Memory B cell (primary cell): ENCODE measurements at regions not wholly inside any gene's neighbourhood (a gene's known extent, or its start where the extent isn't known, plus 50 kb on each side); places are given as distances from the start of the nearest gene placed in this dataset.
"Not testable (repeated sequence)": the region's sequence is repeated elsewhere in the genome, so short reads cannot be mapped to it uniquely, and the experiment has no call there.

Experiments
- ATAC-seq: fragments of 150-1000 bp; cut with Tn5 transposase; 2 replicates; pipeline ENCODE4 v1.10.0; 2021; ENCODE audit warnings: low read depth, mild to moderate bottlenecking, moderate library complexity
- DNase-seq, 2 donors: peaks; one replicate each; pipeline ENCODE4 v3.0.0; 2022; ENCODE audit warnings: low spot score in 2 of 2
- H3K27ac Mint-ChIP-seq: one replicate; pipeline ENCODE4 v1.8.0; 2022; ENCODE audit warnings: mild to moderate bottlenecking, moderate library complexity, mixed read lengths
- H3K27me3 Mint-ChIP-seq: one replicate; pipeline ENCODE4 v1.8.0; 2022; ENCODE audit warnings: mixed read lengths
- H3K36me3 Mint-ChIP-seq: one replicate; pipeline ENCODE4 v1.8.0; 2022; ENCODE audit warnings: mild to moderate bottlenecking, mixed read lengths
- H3K4me1 Mint-ChIP-seq: one replicate; pipeline ENCODE4 v1.8.0; 2022; ENCODE audit warnings: mixed read lengths
- H3K4me3 Mint-ChIP-seq: one replicate; pipeline ENCODE4 v1.8.0; 2022; ENCODE audit warnings: mild to moderate bottlenecking, moderate library complexity, mixed read lengths
- H3K9me3 Mint-ChIP-seq: one replicate; pipeline ENCODE4 v1.8.0; 2022; ENCODE audit warnings: mixed read lengths

- no peak for ATAC-seq
- H3K36me3 Mint-ChIP-seq: no peaks in the 10 kb centered on the region
- peaks cover 8% of the 10 kb centered on the region for H3K27me3 Mint-ChIP-seq
- H3K9me3 Mint-ChIP-seq: no peaks in the 10 kb centered on the region
- H3K27ac Mint-ChIP-seq: no peak overlapping the region
- H3K4me3 Mint-ChIP-seq: no peak overlapping the region
- no peaks in the 10 kb centered on the region for H3K4me1 Mint-ChIP-seq
- no peak for DNase-seq
Observed at GRCh38 chr2:10223932-10224720, 78.6 kb upstream of the HPCAL1 start.

GRCh38 chr2:10224734-10225133, 78.0 kb upstream of the HPCAL1 start:
- Mint-ChIP-seq H3K27me3 (peaks cover 8% of the 10 kb centered on the region), H3K27ac (no peak overlapping the region), H3K4me3 (no peak overlapping the region), H3K36me3 (no peaks in the 10 kb centered on the region), H3K4me1 (no peaks in the 10 kb centered on the region), H3K9me3 (no peaks in the 10 kb centered on the region)
- DNase-seq: no peak
- ATAC-seq: no peak

- no peak for ATAC-seq
- peaks cover 6% of the 10 kb centered on the region for H3K27me3 Mint-ChIP-seq
- no peak overlapping the region for H3K4me3 Mint-ChIP-seq
- no peak overlapping the region for H3K27ac Mint-ChIP-seq
- H3K9me3 Mint-ChIP-seq: no peaks in the 10 kb centered on the region
- H3K4me1 Mint-ChIP-seq: no peaks in the 10 kb centered on the region
- no peaks in the 10 kb centered on the region for H3K36me3 Mint-ChIP-seq
- no peak for DNase-seq
Observed at GRCh38 chr2:10225291-10226037, 77.2 kb upstream of the HPCAL1 start.

GRCh38 chr2:10226038-10226724, 76.5 kb upstream of the HPCAL1 start:
- Mint-ChIP-seq H3K4me1 (no peaks in the 10 kb centered on the region), H3K9me3 (no peaks in the 10 kb centered on the region), H3K4me3 (no peak overlapping the region), H3K27me3 (peaks cover 5% of the 10 kb centered on the region), H3K27ac (no peak overlapping the region), H3K36me3 (no peaks in the 10 kb centered on the region)
- ATAC-seq (no peak), DNase-seq (no peak)

GRCh38 chr2:10228611-10229365, 73.9 kb upstream of the HPCAL1 start:
- Mint-ChIP-seq H3K27ac (no peak overlapping the region), H3K27me3 (peaks cover 10% of the 10 kb centered on the region), H3K9me3 (peaks cover 8% of the 10 kb centered on the region), H3K4me3 (no peak overlapping the region), H3K4me1 (peaks cover 8% of the 10 kb centered on the region), H3K36me3 (no peaks in the 10 kb centered on the region)
- no peak for ATAC-seq
- no peak for DNase-seq

- DNase-seq: no peak
- H3K9me3 Mint-ChIP-seq: peaks cover 9% of the 10 kb centered on the region
- H3K27ac Mint-ChIP-seq: no peak overlapping the region
Observed at GRCh38 chr2:10229462-10230099, 73.1 kb upstream of the HPCAL1 start.

GRCh38 chr2:10230499-10230898, 72.2 kb upstream of the HPCAL1 start:
- H3K36me3 Mint-ChIP-seq: no peaks in the 10 kb centered on the region
- H3K27me3 Mint-ChIP-seq: peaks cover 12% of the 10 kb centered on the region
- H3K4me1 Mint-ChIP-seq: peaks cover 9% of the 10 kb centered on the region
- no peak overlapping the region for H3K4me3 Mint-ChIP-seq
- no peak overlapping the region for H3K27ac Mint-ChIP-seq
- ATAC-seq: no peak
- no peak for DNase-seq
- H3K9me3 Mint-ChIP-seq: peaks cover 9% of the 10 kb centered on the region

More at GRCh38 chr2:10229462-10230099, 73.1 kb upstream of the HPCAL1 start:
- ATAC-seq: no peak
- Mint-ChIP-seq H3K4me3 (no peak overlapping the region), H3K36me3 (no peaks in the 10 kb centered on the region), H3K4me1 (peaks cover 9% of the 10 kb centered on the region), H3K27me3 (peaks cover 12% of the 10 kb centered on the region)

GRCh38 chr2:10230921-10231320, 71.8 kb upstream of the HPCAL1 start:
- H3K4me3 Mint-ChIP-seq, ATAC-seq, H3K4me1 Mint-ChIP-seq, H3K36me3 Mint-ChIP-seq, H3K9me3 Mint-ChIP-seq, DNase-seq, H3K27ac Mint-ChIP-seq: not testable (repeated sequence)
- H3K27me3 Mint-ChIP-seq: peaks cover 12% of the 10 kb centered on the region

- no peak for DNase-seq
- Mint-ChIP-seq H3K27ac (no peak overlapping the region), H3K27me3 (peaks cover 12% of the 10 kb centered on the region), H3K4me3 (no peak overlapping the region), H3K4me1 (peaks cover 9% of the 10 kb centered on the region), H3K9me3 (peaks cover 9% of the 10 kb centered on the region), H3K36me3 (no peaks in the 10 kb centered on the region)
- no peak for ATAC-seq
Observed at GRCh38 chr2:10231551-10232085, 71.1 kb upstream of the HPCAL1 start.

- DNase-seq (no peak), ATAC-seq (no peak)
- Mint-ChIP-seq H3K36me3 (no peaks in the 10 kb centered on the region), H3K27ac (no peak overlapping the region), H3K4me1 (peaks cover 9% of the 10 kb centered on the region), H3K4me3 (no peak overlapping the region), H3K9me3 (peaks cover 9% of the 10 kb centered on the region), H3K27me3 (peaks cover 12% of the 10 kb centered on the region)
Observed at GRCh38 chr2:10232096-10232815, 70.4 kb upstream of the HPCAL1 start.

GRCh38 chr2:10233131-10234012, 69.3 kb upstream of the HPCAL1 start:
- no peak overlapping the region for H3K4me3 Mint-ChIP-seq
- peaks cover 12% of the 10 kb centered on the region for H3K27me3 Mint-ChIP-seq
- peaks cover 9% of the 10 kb centered on the region for H3K4me1 Mint-ChIP-seq
- DNase-seq (no peak), ATAC-seq (no peak)
- no peak overlapping the region for H3K27ac Mint-ChIP-seq
- H3K9me3 Mint-ChIP-seq: peaks cover 9% of the 10 kb centered on the region
- no peaks in the 10 kb centered on the region for H3K36me3 Mint-ChIP-seq

- H3K27ac Mint-ChIP-seq: no peak overlapping the region
- H3K4me1 Mint-ChIP-seq: peaks cover 9% of the 10 kb centered on the region
- no peaks in the 10 kb centered on the region for H3K36me3 Mint-ChIP-seq
- no peak for DNase-seq
- no peak overlapping the region for H3K4me3 Mint-ChIP-seq
- ATAC-seq: no peak
- peaks cover 9% of the 10 kb centered on the region for H3K9me3 Mint-ChIP-seq
- H3K27me3 Mint-ChIP-seq: peaks cover 12% of the 10 kb centered on the region
Observed at GRCh38 chr2:10234013-10234306, 68.7 kb upstream of the HPCAL1 start.
